GM12878 (cell line): ENCODE measurements at regions not wholly inside any gene's neighbourhood (a gene's known extent, or its start where the extent isn't known, plus 50 kb on each side); places are given as distances from the start of the nearest gene placed in this dataset.
A peak's percentile ranks its signal among the peaks of the same experiment; 100 is the strongest.

Experiments
- ATAC-seq: fragments of 200-7000 bp; cut with Tn5 transposase; 3 replicates; pipeline ENCODE4 v1.9.1; 2020; ENCODE audit warnings: mild to moderate bottlenecking, moderate library complexity
- BruUV-seq: library from RNA; stranded (reverse); fragments of 400-500 nt; replicated peaks from 2 replicates; lab custom pipeline; 2021; lab: Mats Ljungman, UMichigan
- CTCF ChIA-PET: fragments of 300-600 bp; sonication (Branson Sonifier 250); formaldehyde crosslinking; extraction: SDS; loops from one replicate; lab custom pipeline; 2021; ENCODE audit warnings: inconsistent platforms; lab: Yijun Ruan, JAX
- POLR2A ChIA-PET: fragments of 350-600 bp; formaldehyde crosslinking; extraction: SDS; loops from one replicate; lab custom pipeline; 2021; ENCODE audit warnings: inconsistent platforms; lab: Charles Lee
- RAD21 ChIA-PET: fragments of 300-600 bp; sonication (Branson Sonifier 250); formaldehyde crosslinking; loops from one replicate; lab custom pipeline; 2023; ENCODE audit warnings: antibody characterized with exemption; ENCODE audit not compliant: unreplicated experiment; lab: Charles Lee
- SMC1A ChIA-PET: fragments of 300-600 bp; sonication (Branson Sonifier 250); formaldehyde crosslinking; loops from one replicate; lab custom pipeline; 2023; ENCODE audit not compliant: unreplicated experiment, uncharacterized antibody; lab: Charles Lee
- DNase-seq: peaks from one replicate; pipeline ENCODE4 v3.0.0-alpha.2; 2011; ENCODE audit warnings: low read depth, low spot score
- FAIRE-seq: peaks from 3 replicates; lab custom pipeline; 2011; peaks lifted over from hg19 to GRCh38; lab: Jason Lieb, UNC
- H2AFZ ChIP-seq: 2 replicates; pipeline ENCODE4 v1.6.0; 2011; ENCODE audit warnings: low read depth, low read length, control low read depth; ENCODE audit not compliant: control insufficient read depth
- H3K27ac ChIP-seq: 2 replicates; pipeline ENCODE4 v1.5.1; 2011; ENCODE audit warnings: control low read depth; ENCODE audit not compliant: control insufficient read depth, insufficient read depth
- H3K27me3 ChIP-seq, 2 experiments: replicated peaks in 1 of 2; 2 replicates each; pipeline versions ENCODE4 v1.6.0 to v1.6.1; 2011; ENCODE audit warnings: low read length in 1 of 2; ENCODE audit not compliant: control insufficient read depth in 2 of 2, insufficient read depth in 2 of 2
- H3K36me3 ChIP-seq, 2 experiments: 2 replicates each; pipeline ENCODE4 v1.5.1; 2011; ENCODE audit warnings: low read length in 1 of 2; ENCODE audit not compliant: control insufficient read depth in 2 of 2, insufficient read depth in 2 of 2
- H3K4me1 ChIP-seq: 2 replicates; pipeline ENCODE4 v1.6.1; 2011; ENCODE audit warnings: mild to moderate bottlenecking, low read length, moderate library complexity, mixed read lengths; ENCODE audit not compliant: control insufficient read depth, insufficient read depth
- H3K4me2 ChIP-seq: 2 replicates; pipeline ENCODE4 v1.6.0; 2011; ENCODE audit warnings: control low read depth; ENCODE audit not compliant: control insufficient read depth, insufficient read depth
- H3K4me3 ChIP-seq: fragments of 200-600 bp; sonication (generic); 2 replicates; pipeline ENCODE4 v1.5.1; 2016
- H3K79me2 ChIP-seq: 2 replicates; pipeline ENCODE4 v1.6.0; 2011; ENCODE audit warnings: low read length; ENCODE audit not compliant: control insufficient read depth, insufficient read depth
- H3K9ac ChIP-seq: 2 replicates; pipeline ENCODE4 v1.8.0; 2011; ENCODE audit warnings: low read length, control low read depth, mixed read lengths; ENCODE audit not compliant: control insufficient read depth, insufficient read depth
- H3K9me3 ChIP-seq: replicated peaks from 3 replicates; pipeline ENCODE4 v1.5.1; 2011; ENCODE audit warnings: mild to moderate bottlenecking, low read length; ENCODE audit not compliant: control insufficient read depth, insufficient read depth
- H4K20me1 ChIP-seq: 2 replicates; pipeline ENCODE4 v1.6.0; 2011; ENCODE audit not compliant: control insufficient read depth, insufficient read depth
- MEF2B ChIP-seq: fragments of 450-650 bp; IDR thresholded peaks from 2 replicates; pipeline ENCODE4 v1.6.1; 2018; ENCODE audit warnings: mild to moderate bottlenecking, moderate library complexity; ENCODE audit not compliant: partially characterized antibody, poor library complexity, severe bottlenecking
- REST ChIP-seq: IDR thresholded peaks from 2 replicates; pipeline ENCODE4 v1.6.1; 2012; ENCODE audit warnings: mild to moderate bottlenecking, low read depth, low read length
- WGBS: methylation state at CpG from one replicate; pipeline ENCODE4 v1.1.6; 2016; ENCODE audit warnings: low lambda C conversion rate; ENCODE audit not compliant: insufficient replicate concordance, insufficient coverage; ENCODE audit errors: missing lambda C conversion rate; 5-methylcytosine and 5-hydroxymethylcytosine counted together
- in situ Hi-C: fragments of 300-500 bp; cut with MboI; formaldehyde crosslinking; loops from 9 replicates; pipeline ENCODE4 v1.14.3; 2018; ENCODE audit warnings: mixed read lengths
- intact Hi-C: fragments of 100-400 bp; cut with micrococcal nuclease; formaldehyde crosslinking; loops from one replicate; pipeline ENCODE4 v1.14.2; 2022; ENCODE audit not compliant: unreplicated experiment

GRCh38 chr1:111062624-111063023 is 77.3 kb downstream of the DRAM2 start:
- SMC1A ChIA-PET: interaction anchor here (0.6 to 1.6 kb wide), 2 partner anchors 18 to 111 kb away, joined by 4 to 5 read pairs; no protein-coding TSS in a partner anchor
- FAIRE-seq: no peak
- TF ChIP-seq REST (no peak), MEF2B (peak; percentile 74)
- peaks cover 1% of the 10 kb centered on the region; the same call in 2 of the 3 replicates for H3K9me3 ChIP-seq
- CTCF ChIA-PET: interaction anchor here (1.1 to 1.5 kb wide), 2 partner anchors 32 to 337 kb away, joined by 4 read pairs; no protein-coding TSS in a partner anchor
- ATAC-seq: no peak
- H3K4me2 ChIP-seq: no peak overlapping the region
- H2AFZ ChIP-seq: peak overlapping the region; percentile 63
- H3K27me3 ChIP-seq: no peaks in the 10 kb centered on the region
- peak overlapping the region; percentile 29; the same call in 1 of the 2 replicates for H3K27ac ChIP-seq
- RAD21 ChIA-PET: interaction anchor here (0.8 kb wide), 1 partner anchor 18 kb away, joined by 3 read pairs; no protein-coding TSS in a partner anchor
- H3K4me3 ChIP-seq: no peak overlapping the region
- POLR2A ChIA-PET: interaction anchor here (0.7 kb wide), 1 partner anchor 38 kb away, joined by 3 read pairs; no protein-coding TSS in a partner anchor
- H3K36me3 ChIP-seq: no peaks in the 10 kb centered on the region
- WGBS: 25% methylated on average over 2 of the region's 2 CpGs
- peaks cover 6% of the 10 kb centered on the region; the same call in 1 of the 2 replicates for H3K4me1 ChIP-seq
- H3K79me2 ChIP-seq: no peaks in the 10 kb centered on the region
- intact Hi-C loops: no loop called here
- in situ Hi-C loops: no loop called here
- no TSS peak for BruUV-seq
- H4K20me1 ChIP-seq: no peaks in the 10 kb centered on the region
- DNase-seq: no peak
- no peak overlapping the region for H3K9ac ChIP-seq
